OCI-LY3 (cell line): ENCODE measurements at regions not wholly inside any gene's neighbourhood (a gene's known extent, or its start where the extent isn't known, plus 50 kb on each side); places are given as distances from the start of the nearest gene placed in this dataset.

Experiments
- CTCF ChIP-seq: fragments of 200-600, 300-600 bp; sonication (generic); IDR thresholded peaks from 2 replicates; pipeline ENCODE4 v1.5.1; 2014; ENCODE audit warnings: antibody characterized with exemption, low read length, low read depth
- EZH2phosphoT487 ChIP-seq: fragments of 200-600 bp; shearing (Covaris generic); IDR thresholded peaks from 2 replicates; pipeline ENCODE4 v1.6.1; 2018; ENCODE audit warnings: antibody characterized with exemption, mixed run types, low read depth

GRCh38 chr3:157861076-157861765, 245.0 kb downstream of the SHOX2 start:
- TF ChIP-seq EZH2phosphoT487 (no peak), CTCF (no peak)
